ENCODE measurements at regions not wholly inside any gene's neighbourhood (a gene's known extent, or its start where the extent isn't known, plus 50 kb on each side); places are given as distances from the start of the nearest gene placed in this dataset.

DNA sequence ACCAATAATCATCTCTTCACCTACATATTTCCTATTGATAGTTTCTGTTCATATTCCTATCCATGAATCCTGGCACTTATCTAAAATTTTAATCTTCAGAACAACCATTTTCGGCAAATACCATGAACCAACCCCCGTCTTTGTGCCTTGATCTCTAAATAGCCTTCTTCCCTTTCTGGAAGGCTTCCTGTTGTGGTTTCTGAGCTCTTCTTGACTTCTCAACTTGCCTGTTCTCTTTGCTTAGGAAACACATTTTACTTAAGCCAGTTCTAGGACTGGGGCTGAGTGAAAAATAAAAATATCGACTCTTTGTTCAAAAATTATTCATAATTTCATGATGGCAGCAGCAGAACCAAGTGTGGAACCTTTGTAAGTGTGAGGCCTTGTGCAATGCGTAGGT, 882.4 kb downstream of the C4orf33 start:
- RAD21 ChIA-PET (ENCODE audit: unreplicated experiment): no interaction called here
- POLR2A ChIA-PET: no interaction called here
- intact Hi-C loops (cut with micrococcal nuclease; ENCODE audit: unreplicated experiment) (no loop called here), in situ Hi-C loops (cut with MboI) (no loop called here)
- FAIRE-seq (no peak), DNase-seq (ENCODE audit: low read depth, low spot score) (no peak), ATAC-seq (no peak)
- Histone ChIP-seq H2AFZ (ENCODE audit: control insufficient read depth, low read depth, low read length) (no peak overlapping the region), H3K36me3 (ENCODE audit: control insufficient read depth in 2 of 2, insufficient read depth in 2 of 2, low read length in 1 of 2) (no peaks in the 10 kb centered on the region), H3K9me3 (replicated peaks; ENCODE audit: control insufficient read depth, insufficient read depth, low read length) (no peaks in the 10 kb centered on the region), H3K4me3 (no peak overlapping the region), H4K20me1 (ENCODE audit: control insufficient read depth, insufficient read depth) (no peaks in the 10 kb centered on the region), H3K79me2 (ENCODE audit: control insufficient read depth, insufficient read depth, low read length) (no peaks in the 10 kb centered on the region), H3K27ac (ENCODE audit: control insufficient read depth, insufficient read depth) (no peak overlapping the region), H3K27me3 (replicated peaks in 1 of 2; ENCODE audit: control insufficient read depth in 2 of 2, insufficient read depth in 2 of 2, low read length in 1 of 2) (no peaks in the 10 kb centered on the region), H3K4me2 (ENCODE audit: control insufficient read depth, insufficient read depth) (no peak overlapping the region), H3K9ac (ENCODE audit: control insufficient read depth, insufficient read depth, low read length) (no peak overlapping the region), H3K4me1 (ENCODE audit: control insufficient read depth, insufficient read depth, low read length) (no peaks in the 10 kb centered on the region)
- CTCF ChIA-PET: interaction anchor here (1.0 kb wide), 1 partner anchor 36 kb away, joined by 3 read pairs; no protein-coding TSS in a partner anchor
- WGBS (ENCODE audit: insufficient coverage, insufficient replicate concordance, low lambda C conversion rate, missing lambda C conversion rate): 5% methylated on average over 4 of the region's 4 CpGs
- BruUV-seq (replicated peaks): no TSS peak
- SMC1A ChIA-PET (ENCODE audit: uncharacterized antibody, unreplicated experiment): no interaction called here
- TF ChIP-seq SMAD5 (IDR thresholded peaks at IDR 0.05; ENCODE audit: low read depth): no peak
- TF ChIP-seq, protein P1, sequence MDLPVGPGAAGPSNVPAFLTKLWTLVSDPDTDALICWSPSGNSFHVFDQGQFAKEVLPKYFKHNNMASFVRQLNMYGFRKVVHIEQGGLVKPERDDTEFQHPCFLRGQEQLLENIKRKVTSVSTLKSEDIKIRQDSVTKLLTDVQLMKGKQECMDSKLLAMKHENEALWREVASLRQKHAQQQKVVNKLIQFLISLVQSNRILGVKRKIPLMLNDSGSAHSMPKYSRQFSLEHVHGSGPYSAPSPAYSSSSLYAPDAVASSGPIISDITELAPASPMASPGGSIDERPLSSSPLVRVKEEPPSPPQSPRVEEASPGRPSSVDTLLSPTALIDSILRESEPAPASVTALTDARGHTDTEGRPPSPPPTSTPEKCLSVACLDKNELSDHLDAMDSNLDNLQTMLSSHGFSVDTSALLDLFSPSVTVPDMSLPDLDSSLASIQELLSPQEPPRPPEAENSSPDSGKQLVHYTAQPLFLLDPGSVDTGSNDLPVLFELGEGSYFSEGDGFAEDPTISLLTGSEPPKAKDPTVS (IDR thresholded peaks at IDR 0.05; ENCODE audit: low read depth, low read length): no peak
- no peak for TF ChIP-seq SMC3 (IDR thresholded peaks at IDR 0.05; ENCODE audit: borderline replicate concordance, low read length)
- no peak for TF ChIP-seq YBX1 (IDR thresholded peaks at IDR 0.05)
- no peak for TF ChIP-seq EED (IDR thresholded peaks at IDR 0.05; ENCODE audit: low read depth)
- no peak for TF ChIP-seq NBN (IDR thresholded peaks at IDR 0.05)
- TF ChIP-seq SREBF1 (IDR thresholded peaks at IDR 0.05; ENCODE audit: low read length): no peak
- no peak for TF ChIP-seq SP1 (IDR thresholded peaks at IDR 0.05; ENCODE audit: low read depth, low read length)
- TF ChIP-seq FOXK2 (IDR thresholded peaks at IDR 0.05): no peak
- no peak for TF ChIP-seq RUNX3 (IDR thresholded peaks at IDR 0.05; ENCODE audit: low read length)
- TF ChIP-seq, protein P2, sequence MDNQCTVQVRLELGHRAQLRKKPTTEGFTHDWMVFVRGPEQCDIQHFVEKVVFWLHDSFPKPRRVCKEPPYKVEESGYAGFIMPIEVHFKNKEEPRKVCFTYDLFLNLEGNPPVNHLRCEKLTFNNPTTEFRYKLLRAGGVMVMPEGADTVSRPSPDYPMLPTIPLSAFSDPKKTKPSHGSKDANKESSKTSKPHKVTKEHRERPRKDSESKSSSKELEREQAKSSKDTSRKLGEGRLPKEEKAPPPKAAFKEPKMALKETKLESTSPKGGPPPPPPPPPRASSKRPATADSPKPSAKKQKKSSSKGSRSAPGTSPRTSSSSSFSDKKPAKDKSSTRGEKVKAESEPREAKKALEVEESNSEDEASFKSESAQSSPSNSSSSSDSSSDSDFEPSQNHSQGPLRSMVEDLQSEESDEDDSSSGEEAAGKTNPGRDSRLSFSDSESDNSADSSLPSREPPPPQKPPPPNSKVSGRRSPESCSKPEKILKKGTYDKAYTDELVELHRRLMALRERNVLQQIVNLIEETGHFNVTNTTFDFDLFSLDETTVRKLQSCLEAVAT (IDR thresholded peaks at IDR 0.05): no peak

Data from GM12878 (cell line).